H1 (cell line): ENCODE measurements at regions not wholly inside any gene's neighbourhood (a gene's known extent, or its start where the extent isn't known, plus 50 kb on each side); places are given as distances from the start of the nearest gene placed in this dataset.

ENCODE experiments used
- CTCF ChIP-seq, 3 experiments: IDR thresholded peaks; 1 replicate in 2 of 3; 2 replicates in 1 of 3; pipeline versions ENCODE4 v1.5.1 to v1.6.1; 2011; ENCODE audit warnings: low read length in 3 of 3, mild to moderate bottlenecking in 3 of 3, inconsistent platforms in 2 of 3, low read depth in 1 of 3, moderate library complexity in 1 of 3; ENCODE audit not compliant: insufficient read depth in 1 of 3; ENCODE audit errors: control extremely low read depth in 1 of 3
- EZH2 ChIP-seq: fragments of 200-600 bp; sonication (generic); IDR thresholded peaks from 2 replicates; pipeline ENCODE4 v1.7.1; 2012; ENCODE audit warnings: low read depth, mild to moderate bottlenecking, moderate library complexity, low read length, inconsistent platforms; ENCODE audit not compliant: severe bottlenecking
- GABPA ChIP-seq: IDR thresholded peaks from 2 replicates; pipeline ENCODE4 v1.6.1; 2011; ENCODE audit warnings: mild to moderate bottlenecking, low read length, moderate library complexity, borderline replicate concordance; ENCODE audit not compliant: insufficient read depth
- POLR2A ChIP-seq, 2 experiments: IDR thresholded peaks; 1 replicate in 1 of 2; 2 replicates in 1 of 2; pipeline ENCODE4 v1.6.1; 2011; ENCODE audit warnings: low read depth in 2 of 2, low read length in 2 of 2, mild to moderate bottlenecking in 2 of 2; ENCODE audit errors: control extremely low read depth in 1 of 2
- SIX5 ChIP-seq: IDR thresholded peaks from 2 replicates; pipeline ENCODE4 v1.6.1; 2011; ENCODE audit warnings: mild to moderate bottlenecking, low read depth, low read length

GRCh38 chr1:209435654-209436566, 147.6 kb upstream of the CAMK1G start:
- no peak for TF ChIP-seq GABPA
- TF ChIP-seq EZH2, result no peak
- TF ChIP-seq SIX5, result no peak
- TF ChIP-seq CTCF (IDR thresholded peaks at IDR 0.05; ENCODE audit: control extremely low read depth in 1 of 3, insufficient read depth in 1 of 3, low read depth in 1 of 3, low read length in 3 of 3), result peak; percentile 92 to 93 (median 93)
- no peak for TF ChIP-seq POLR2A (IDR thresholded peaks at IDR 0.05; ENCODE audit: control extremely low read depth in 1 of 2, low read depth in 2 of 2, low read length in 2 of 2)
